AG04449 (cell line): ENCODE measurements at regions not wholly inside any gene's neighbourhood (a gene's known extent, or its start where the extent isn't known, plus 50 kb on each side); places are given as distances from the start of the nearest gene placed in this dataset.
A peak's percentile ranks its signal among the peaks of the same experiment; 100 is the strongest.

ENCODE experiments used
- CTCF ChIA-PET: fragments of 350-600 bp; formaldehyde crosslinking; extraction: SDS; loops from one replicate; lab custom pipeline; 2021; ENCODE audit warnings: antibody characterized with exemption; lab: Yijun Ruan, JAX
- POLR2A ChIA-PET: fragments of 400-600, 350-600 bp; formaldehyde crosslinking; extraction: SDS; loops from one replicate; lab custom pipeline; 2020; ENCODE audit warnings: antibody characterized with exemption, inconsistent platforms; lab: Yijun Ruan, JAX
- DNase-seq: peaks from one replicate; pipeline ENCODE4 v3.0.0-alpha.2; 2010; ENCODE audit warnings: low read depth, low spot score
- H3K4me3 ChIP-seq: 2 replicates; pipeline ENCODE4 v1.5.1; 2011; ENCODE audit warnings: low read depth, mild to moderate bottlenecking, control low read depth, low read length
- CTCF ChIP-seq: IDR thresholded peaks from one replicate; pipeline ENCODE4 v1.5.1; 2011; ENCODE audit warnings: mild to moderate bottlenecking, moderate library complexity, low read length, control low read depth, inconsistent platforms; ENCODE audit not compliant: insufficient read depth; ENCODE audit errors: missing control alignments

- ChIA-PET CTCF (interaction anchor here (1.4 kb wide), 1 partner anchor 143 kb away, joined by 3 read pairs; no protein-coding TSS in a partner anchor), POLR2A (no interaction called here)
- peak; percentile 85 for DNase-seq
Measured at GRCh38 chr1:78831731-78832360, 174.7 kb downstream of the ADGRL4 start.

GRCh38 chr1:78833491-78833890, 173.0 kb downstream of the ADGRL4 start:
- POLR2A ChIA-PET = no interaction called here
- CTCF ChIA-PET = interaction anchor here (1.2 to 1.4 kb wide), 2 partner anchors 216 to 363 kb away, joined by 5 read pairs; no protein-coding TSS in a partner anchor

More at GRCh38 chr1:78831731-78832360, 174.7 kb downstream of the ADGRL4 start:
- no peak overlapping the region for H3K4me3 ChIP-seq
- no peak for TF ChIP-seq CTCF

GRCh38 chr1:78834201-78834741, 172.3 kb downstream of the ADGRL4 start:
- CTCF ChIA-PET = interaction anchor here (1.2 to 1.4 kb wide), 2 partner anchors 217 to 362 kb away, joined by 5 read pairs; no protein-coding TSS in a partner anchor
- POLR2A ChIA-PET = no interaction called here

More at GRCh38 chr1:78833491-78833890, 173.0 kb downstream of the ADGRL4 start:
- no peak for TF ChIP-seq CTCF
- no peak overlapping the region for H3K4me3 ChIP-seq
- DNase-seq = no peak

GRCh38 chr1:78836726-78837125, 169.8 kb downstream of the ADGRL4 start:
- no peak for DNase-seq
- H3K4me3 ChIP-seq = no peak overlapping the region
- TF ChIP-seq CTCF = no peak
- CTCF ChIA-PET = interaction anchor here (0.5 to 5.8 kb wide), 9 partner anchors 142 to 1061 kb away, joined by 3 to 91 read pairs (median 3); no protein-coding TSS in a partner anchor
- POLR2A ChIA-PET = no interaction called here

More at GRCh38 chr1:78834201-78834741, 172.3 kb downstream of the ADGRL4 start:
- DNase-seq = no peak
- TF ChIP-seq CTCF = no peak
- no peak overlapping the region for H3K4me3 ChIP-seq

GRCh38 chr1:78839704-78840277, 166.7 kb downstream of the ADGRL4 start:
- TF ChIP-seq CTCF = peak; percentile 12
- ChIA-PET CTCF (interaction anchor here (0.7 to 5.8 kb wide), 19 partner anchors 14 to 515 kb away, joined by 3 to 91 read pairs (median 5); no protein-coding TSS in a partner anchor), POLR2A (interaction anchor here (0.5 kb wide), 1 partner anchor 417 kb away, joined by 3 read pairs; no protein-coding TSS in a partner anchor)
- no peak overlapping the region for H3K4me3 ChIP-seq
- DNase-seq = no peak
